C4-2B (cell line): ENCODE measurements at regions not wholly inside any gene's neighbourhood (a gene's known extent, or its start where the extent isn't known, plus 50 kb on each side); places are given as distances from the start of the nearest gene placed in this dataset.

Experiments
- ZFX ChIP-seq: fragments of 450-650 bp; IDR thresholded peaks from 2 replicates; pipeline ENCODE4 v1.6.1; 2017
- TF ChIP-seq, protein P1 (sequence below): fragments of 450-650 bp; conservative IDR thresholded peaks from 2 replicates; pipeline ENCODE4 v1.5.1; 2017; ENCODE audit warnings: mild to moderate bottlenecking

DNA sequence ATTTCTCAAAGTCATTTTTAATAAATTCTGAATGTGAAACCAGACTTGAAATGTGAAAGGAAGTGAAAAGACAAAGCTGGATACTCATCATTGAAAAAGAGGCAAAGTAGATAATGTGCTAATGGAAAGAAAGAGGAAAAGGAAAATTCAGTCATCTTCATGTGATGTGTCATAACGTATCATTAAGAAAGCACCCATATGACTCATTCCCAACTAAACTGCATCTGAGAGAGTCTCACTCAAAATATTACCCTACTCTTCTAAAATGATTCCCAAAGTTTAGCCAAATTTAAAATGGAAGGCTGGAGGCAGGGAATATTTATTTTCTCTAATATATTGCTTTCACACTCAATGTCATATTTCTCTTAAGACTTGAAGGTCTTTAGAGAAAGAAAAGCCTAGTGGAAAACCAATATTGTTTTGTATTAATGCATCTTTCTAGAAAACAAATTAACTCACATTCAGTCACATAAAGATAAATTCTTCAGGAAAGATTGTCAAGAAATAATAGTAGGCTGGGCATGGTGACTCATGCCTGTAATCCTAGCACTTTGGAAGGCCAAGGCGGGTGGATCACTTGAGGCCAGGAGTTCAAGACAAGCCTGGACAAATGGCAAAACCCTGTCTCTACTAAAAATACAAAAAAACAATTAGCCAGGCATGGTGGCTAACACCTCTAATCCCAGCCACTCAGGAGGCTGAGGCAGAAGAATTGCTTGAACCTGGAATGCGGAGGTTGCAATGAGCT, 129.9 kb downstream of the SLC30A10 start:
- TF ChIP-seq, protein P1, sequence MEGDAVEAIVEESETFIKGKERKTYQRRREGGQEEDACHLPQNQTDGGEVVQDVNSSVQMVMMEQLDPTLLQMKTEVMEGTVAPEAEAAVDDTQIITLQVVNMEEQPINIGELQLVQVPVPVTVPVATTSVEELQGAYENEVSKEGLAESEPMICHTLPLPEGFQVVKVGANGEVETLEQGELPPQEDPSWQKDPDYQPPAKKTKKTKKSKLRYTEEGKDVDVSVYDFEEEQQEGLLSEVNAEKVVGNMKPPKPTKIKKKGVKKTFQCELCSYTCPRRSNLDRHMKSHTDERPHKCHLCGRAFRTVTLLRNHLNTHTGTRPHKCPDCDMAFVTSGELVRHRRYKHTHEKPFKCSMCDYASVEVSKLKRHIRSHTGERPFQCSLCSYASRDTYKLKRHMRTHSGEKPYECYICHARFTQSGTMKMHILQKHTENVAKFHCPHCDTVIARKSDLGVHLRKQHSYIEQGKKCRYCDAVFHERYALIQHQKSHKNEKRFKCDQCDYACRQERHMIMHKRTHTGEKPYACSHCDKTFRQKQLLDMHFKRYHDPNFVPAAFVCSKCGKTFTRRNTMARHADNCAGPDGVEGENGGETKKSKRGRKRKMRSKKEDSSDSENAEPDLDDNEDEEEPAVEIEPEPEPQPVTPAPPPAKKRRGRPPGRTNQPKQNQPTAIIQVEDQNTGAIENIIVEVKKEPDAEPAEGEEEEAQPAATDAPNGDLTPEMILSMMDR, result no peak
- no peak for TF ChIP-seq ZFX
